Activated naive CD4-positive, alpha-beta T cell treated with anti-CD3 and anti-CD28 coated beads for 36 hours (primary cell): ENCODE measurements at regions not wholly inside any gene's neighbourhood (a gene's known extent, or its start where the extent isn't known, plus 50 kb on each side); places are given as distances from the start of the nearest gene placed in this dataset.

ENCODE experiments used
- CTCF ChIA-PET: fragments of 350-600 bp; sonication (Branson Sonifier 250); formaldehyde crosslinking; loops from one replicate; lab custom pipeline; 2021; ENCODE audit warnings: antibody characterized with exemption; lab: Charles Lee
- DNase-seq: peaks from one replicate; pipeline ENCODE4 v3.0.0-alpha.2; 2020
- H3K27ac Mint-ChIP-seq: one replicate; pipeline ENCODE4 v1.8.0; 2021; ENCODE audit warnings: mild to moderate bottlenecking, mixed read lengths
- H3K27me3 Mint-ChIP-seq: one replicate; pipeline ENCODE4 v1.8.0; 2021; ENCODE audit warnings: low read depth, mixed read lengths
- H3K36me3 Mint-ChIP-seq: one replicate; pipeline ENCODE4 v1.8.0; 2021; ENCODE audit warnings: low read depth, mixed read lengths
- H3K4me1 Mint-ChIP-seq: one replicate; pipeline ENCODE4 v1.8.0; 2021; ENCODE audit warnings: low read depth, mixed read lengths
- H3K4me3 Mint-ChIP-seq: one replicate; pipeline ENCODE4 v1.8.0; 2021; ENCODE audit warnings: mild to moderate bottlenecking, moderate library complexity, mixed read lengths
- H3K9me3 Mint-ChIP-seq: one replicate; pipeline ENCODE4 v1.8.0; 2021; ENCODE audit warnings: mixed read lengths
- intact Hi-C: fragments of 100-400 bp; cut with micrococcal nuclease; formaldehyde crosslinking; loops from one replicate; pipeline ENCODE4 v1.15.1; 2023

- H3K27me3 Mint-ChIP-seq, result peaks cover 2% of the 10 kb centered on the region
- CTCF ChIA-PET, result no interaction called here
- H3K4me3 Mint-ChIP-seq, result no peak overlapping the region
- peaks cover 4% of the 10 kb centered on the region for H3K9me3 Mint-ChIP-seq
- intact Hi-C loops, result no loop called here
- H3K36me3 Mint-ChIP-seq, result no peaks in the 10 kb centered on the region
- no peak for DNase-seq
- H3K27ac Mint-ChIP-seq, result no peak overlapping the region
- H3K4me1 Mint-ChIP-seq, result no peaks in the 10 kb centered on the region
Observed at GRCh38 chr15:45993072-45993471, 358.2 kb downstream of the SQOR start.

GRCh38 chr15:45993508-45993907 lies 358.7 kb downstream of the SQOR start:
- DNase-seq, result no peak
- Mint-ChIP-seq H3K27me3 (peaks cover 2% of the 10 kb centered on the region), H3K27ac (no peak overlapping the region), H3K4me1 (no peaks in the 10 kb centered on the region), H3K9me3 (peaks cover 4% of the 10 kb centered on the region), H3K36me3 (no peaks in the 10 kb centered on the region), H3K4me3 (no peak overlapping the region)
- intact Hi-C loops, result no loop called here
- CTCF ChIA-PET, result no interaction called here

GRCh38 chr15:45995800-45996199 lies 361.0 kb downstream of the SQOR start:
- Mint-ChIP-seq H3K36me3 (no peaks in the 10 kb centered on the region), H3K4me1 (no peaks in the 10 kb centered on the region), H3K27ac (no peak overlapping the region), H3K9me3 (no peaks in the 10 kb centered on the region), H3K4me3 (no peak overlapping the region), H3K27me3 (peaks cover 2% of the 10 kb centered on the region)
- no peak for DNase-seq
- intact Hi-C loops, result no loop called here
- CTCF ChIA-PET, result interaction anchor here (0.6 kb wide), 1 partner anchor 115 kb away, joined by 3 read pairs; no protein-coding TSS in a partner anchor

GRCh38 chr15:46014532-46014931 lies 379.7 kb downstream of the SQOR start:
- H3K4me3 Mint-ChIP-seq, result no peak overlapping the region
- peaks cover 2% of the 10 kb centered on the region for H3K27me3 Mint-ChIP-seq
- DNase-seq, result no peak
- H3K27ac Mint-ChIP-seq, result no peak overlapping the region
- peaks cover 26% of the 10 kb centered on the region for H3K9me3 Mint-ChIP-seq
- H3K4me1 Mint-ChIP-seq, result no peaks in the 10 kb centered on the region
- intact Hi-C loops, result no loop called here
- peaks cover 2% of the 10 kb centered on the region for H3K36me3 Mint-ChIP-seq
- CTCF ChIA-PET, result no interaction called here

- Mint-ChIP-seq H3K27me3 (no peaks in the 10 kb centered on the region), H3K4me3 (no peak overlapping the region), H3K9me3 (no peaks in the 10 kb centered on the region), H3K4me1 (no peaks in the 10 kb centered on the region), H3K36me3 (no peaks in the 10 kb centered on the region), H3K27ac (no peak overlapping the region)
- intact Hi-C loops, result no loop called here
- DNase-seq, result no peak
- CTCF ChIA-PET, result no interaction called here
Observed at GRCh38 chr15:46034755-46035154, 399.9 kb downstream of the SQOR start.

GRCh38 chr15:46039703-46040102 lies 404.9 kb downstream of the SQOR start:
- CTCF ChIA-PET, result no interaction called here
- intact Hi-C loops, result no loop called here
- Mint-ChIP-seq H3K9me3 (no peaks in the 10 kb centered on the region), H3K4me3 (no peak overlapping the region), H3K36me3 (no peaks in the 10 kb centered on the region), H3K27me3 (no peaks in the 10 kb centered on the region), H3K27ac (no peak overlapping the region), H3K4me1 (no peaks in the 10 kb centered on the region)
- no peak for DNase-seq

GRCh38 chr15:46041905-46042304 lies 407.1 kb downstream of the SQOR start:
- H3K4me1 Mint-ChIP-seq, result no peaks in the 10 kb centered on the region
- H3K9me3 Mint-ChIP-seq, result no peaks in the 10 kb centered on the region
- H3K27me3 Mint-ChIP-seq, result no peaks in the 10 kb centered on the region
- no peaks in the 10 kb centered on the region for H3K36me3 Mint-ChIP-seq
- intact Hi-C loops, result no loop called here
- H3K27ac Mint-ChIP-seq, result no peak overlapping the region
- no peak overlapping the region for H3K4me3 Mint-ChIP-seq
- CTCF ChIA-PET, result no interaction called here
- DNase-seq, result no peak

GRCh38 chr15:46059921-46060594 lies 425.2 kb downstream of the SQOR start:
- intact Hi-C loops, result no loop called here
- Mint-ChIP-seq H3K4me3 (no peak overlapping the region), H3K36me3 (no peaks in the 10 kb centered on the region), H3K27ac (no peak overlapping the region), H3K27me3 (no peaks in the 10 kb centered on the region), H3K9me3 (no peaks in the 10 kb centered on the region), H3K4me1 (no peaks in the 10 kb centered on the region)
- CTCF ChIA-PET, result no interaction called here
- DNase-seq, result no peak

GRCh38 chr15:46061002-46061401 lies 426.2 kb downstream of the SQOR start:
- no peak overlapping the region for H3K4me3 Mint-ChIP-seq
- CTCF ChIA-PET, result no interaction called here

GRCh38 chr15:46077220-46077619 lies 442.4 kb downstream of the SQOR start:
- DNase-seq, result no peak
- CTCF ChIA-PET, result interaction anchor here (1.4 kb wide), 1 partner anchor 14 kb away, joined by 5 read pairs; no protein-coding TSS in a partner anchor
- Mint-ChIP-seq H3K27ac (no peak overlapping the region), H3K27me3 (peaks cover 1% of the 10 kb centered on the region), H3K4me1 (no peaks in the 10 kb centered on the region), H3K9me3 (no peaks in the 10 kb centered on the region), H3K36me3 (no peaks in the 10 kb centered on the region), H3K4me3 (no peak overlapping the region)
- intact Hi-C loops, result no loop called here

More at GRCh38 chr15:46061002-46061401, 426.2 kb downstream of the SQOR start:
- Mint-ChIP-seq H3K4me1 (no peaks in the 10 kb centered on the region), H3K36me3 (no peaks in the 10 kb centered on the region), H3K9me3 (no peaks in the 10 kb centered on the region), H3K27ac (no peak overlapping the region), H3K27me3 (no peaks in the 10 kb centered on the region)
- intact Hi-C loops, result no loop called here
- no peak for DNase-seq

GRCh38 chr15:46079046-46079445 lies 444.2 kb downstream of the SQOR start:
- Mint-ChIP-seq H3K36me3 (no peaks in the 10 kb centered on the region), H3K9me3 (no peaks in the 10 kb centered on the region), H3K27ac (no peak overlapping the region), H3K4me1 (no peaks in the 10 kb centered on the region), H3K4me3 (no peak overlapping the region), H3K27me3 (peaks cover under 1% of the 10 kb centered on the region)
- no peak for DNase-seq
- intact Hi-C loops, result no loop called here
- CTCF ChIA-PET, result no interaction called here

GRCh38 chr15:46080016-46080415 lies 445.2 kb downstream of the SQOR start:
- H3K4me1 Mint-ChIP-seq, result no peaks in the 10 kb centered on the region
- H3K36me3 Mint-ChIP-seq, result no peaks in the 10 kb centered on the region
- CTCF ChIA-PET, result no interaction called here
- H3K4me3 Mint-ChIP-seq, result no peak overlapping the region
- no peaks in the 10 kb centered on the region for H3K9me3 Mint-ChIP-seq
- no peaks in the 10 kb centered on the region for H3K27me3 Mint-ChIP-seq
- H3K27ac Mint-ChIP-seq, result no peak overlapping the region
- intact Hi-C loops, result no loop called here
- no peak for DNase-seq
